Nephron (organoid): ENCODE measurements at regions not wholly inside any gene's neighbourhood (a gene's known extent, or its start where the extent isn't known, plus 50 kb on each side); places are given as distances from the start of the nearest gene placed in this dataset.
A peak's percentile ranks its signal among the peaks of the same experiment; 100 is the strongest.

ENCODE experiments used
- H3K27ac Mint-ChIP-seq, 3 experiments: 2 replicates each; pipeline ENCODE4 v1.8.0; 2020; ENCODE audit warnings: mixed read lengths in 3 of 3, mild to moderate bottlenecking in 2 of 3, moderate library complexity in 1 of 3
- H3K27me3 Mint-ChIP-seq: 2 replicates; pipeline ENCODE4 v1.8.0; 2021; ENCODE audit warnings: low read depth, mild to moderate bottlenecking, moderate library complexity, mixed read lengths
- H3K36me3 Mint-ChIP-seq: 2 replicates; pipeline ENCODE4 v1.8.0; 2020; ENCODE audit warnings: low read depth, mixed read lengths
- H3K4me1 Mint-ChIP-seq: 2 replicates; pipeline ENCODE4 v1.8.0; 2020; ENCODE audit warnings: mixed read lengths
- H3K4me3 Mint-ChIP-seq, 3 experiments: 2 replicates each; pipeline ENCODE4 v1.8.0; 2020; ENCODE audit warnings: mild to moderate bottlenecking in 3 of 3, mixed read lengths in 3 of 3, moderate library complexity in 2 of 3
- H3K9me3 Mint-ChIP-seq: 2 replicates; pipeline ENCODE4 v1.8.0; 2020; ENCODE audit warnings: mixed read lengths
- TF ChIP-seq, protein P1 (sequence below), 3 experiments: fragments of 200-600 bp; sonication (generic); IDR thresholded peaks; one replicate each; pipeline ENCODE4 v1.5.0; 2021; ENCODE audit warnings: antibody characterized with exemption in 3 of 3; ENCODE audit not compliant: unreplicated experiment in 3 of 3

DNA sequence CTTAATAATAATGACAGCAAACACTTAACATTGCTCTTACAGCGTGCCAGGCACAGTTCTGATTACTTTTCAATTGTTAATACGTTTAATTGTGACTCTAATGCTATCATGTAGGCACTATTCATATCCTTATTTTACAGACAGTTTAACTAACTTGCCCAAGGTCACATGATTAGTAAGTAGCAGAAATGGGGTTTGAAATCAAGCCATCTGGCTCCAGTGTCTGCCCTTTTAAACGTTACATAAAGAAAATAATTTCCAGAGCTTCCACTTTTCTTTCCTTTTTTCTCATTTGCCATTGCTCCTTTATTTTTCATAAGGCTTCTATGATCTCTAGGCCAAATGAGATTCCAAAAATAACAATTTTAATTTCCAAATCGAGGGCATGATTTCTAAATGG lies 50.6 kb upstream of the IKZF2 start:
- TF ChIP-seq, protein P1, sequence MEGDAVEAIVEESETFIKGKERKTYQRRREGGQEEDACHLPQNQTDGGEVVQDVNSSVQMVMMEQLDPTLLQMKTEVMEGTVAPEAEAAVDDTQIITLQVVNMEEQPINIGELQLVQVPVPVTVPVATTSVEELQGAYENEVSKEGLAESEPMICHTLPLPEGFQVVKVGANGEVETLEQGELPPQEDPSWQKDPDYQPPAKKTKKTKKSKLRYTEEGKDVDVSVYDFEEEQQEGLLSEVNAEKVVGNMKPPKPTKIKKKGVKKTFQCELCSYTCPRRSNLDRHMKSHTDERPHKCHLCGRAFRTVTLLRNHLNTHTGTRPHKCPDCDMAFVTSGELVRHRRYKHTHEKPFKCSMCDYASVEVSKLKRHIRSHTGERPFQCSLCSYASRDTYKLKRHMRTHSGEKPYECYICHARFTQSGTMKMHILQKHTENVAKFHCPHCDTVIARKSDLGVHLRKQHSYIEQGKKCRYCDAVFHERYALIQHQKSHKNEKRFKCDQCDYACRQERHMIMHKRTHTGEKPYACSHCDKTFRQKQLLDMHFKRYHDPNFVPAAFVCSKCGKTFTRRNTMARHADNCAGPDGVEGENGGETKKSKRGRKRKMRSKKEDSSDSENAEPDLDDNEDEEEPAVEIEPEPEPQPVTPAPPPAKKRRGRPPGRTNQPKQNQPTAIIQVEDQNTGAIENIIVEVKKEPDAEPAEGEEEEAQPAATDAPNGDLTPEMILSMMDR (IDR thresholded peaks at IDR 0.05; ENCODE audit: unreplicated experiment in 3 of 3), result no peak

DNA sequence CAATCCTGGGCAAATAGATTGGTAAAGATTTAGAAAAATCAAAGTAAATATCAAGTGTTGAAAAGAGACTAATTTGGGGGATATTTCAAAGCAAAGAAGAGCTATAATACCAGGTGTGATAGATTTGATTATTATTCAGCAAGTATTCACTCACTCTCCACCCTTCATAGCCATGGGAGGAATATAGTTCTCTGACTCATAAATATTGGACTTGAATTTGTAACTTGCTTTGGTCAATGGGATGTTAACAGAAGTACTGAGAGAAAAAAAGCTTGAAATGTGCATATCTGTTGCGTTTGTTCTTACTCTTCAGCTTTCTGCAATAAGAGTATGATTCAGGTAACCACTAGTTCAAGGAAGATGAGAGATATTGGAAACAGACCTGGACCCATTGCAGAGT lies 54.5 kb upstream of the IKZF2 start:
- H3K36me3 Mint-ChIP-seq, result no peaks in the 10 kb centered on the region
- H3K4me1 Mint-ChIP-seq, result no peaks in the 10 kb centered on the region
- no peak overlapping the region for H3K4me3 Mint-ChIP-seq
- TF ChIP-seq, protein P1 (IDR thresholded peaks at IDR 0.05; ENCODE audit: unreplicated experiment in 3 of 3), result no peak
- no peaks in the 10 kb centered on the region for H3K9me3 Mint-ChIP-seq
- no peak overlapping the region for H3K27ac Mint-ChIP-seq
- no peaks in the 10 kb centered on the region for H3K27me3 Mint-ChIP-seq

More for the DNA sequence above, 50.6 kb upstream of the IKZF2 start:
- Mint-ChIP-seq H3K36me3 (no peaks in the 10 kb centered on the region), H3K9me3 (no peaks in the 10 kb centered on the region), H3K27ac (peak overlapping the region in 1 of 3 experiments; percentile 38), H3K4me1 (no peaks in the 10 kb centered on the region), H3K4me3 (no peak overlapping the region), H3K27me3 (no peaks in the 10 kb centered on the region)

DNA sequence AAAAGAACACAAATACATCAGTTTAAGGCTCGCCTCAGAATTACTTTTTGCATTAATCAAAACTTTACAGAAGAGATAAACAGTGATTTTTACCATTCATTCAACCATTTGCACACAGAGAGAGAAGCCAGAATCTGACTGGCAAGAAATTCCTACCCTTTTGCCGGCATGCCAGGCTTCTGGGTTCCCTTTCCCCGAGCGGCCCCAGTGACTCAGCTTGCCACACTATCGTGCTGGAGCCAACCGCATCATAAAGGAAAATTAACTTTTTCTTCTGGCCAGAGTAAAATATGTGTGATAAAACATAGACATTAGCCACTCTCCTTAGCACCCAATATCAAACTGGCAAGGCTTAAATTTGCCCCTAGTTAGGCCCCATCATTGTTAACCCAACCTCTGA lies 61.8 kb upstream of the IKZF2 start:
- no peaks in the 10 kb centered on the region for H3K9me3 Mint-ChIP-seq
- no peaks in the 10 kb centered on the region for H3K27me3 Mint-ChIP-seq
- TF ChIP-seq, protein P1 (IDR thresholded peaks at IDR 0.05; ENCODE audit: unreplicated experiment in 3 of 3), result no peak
- no peaks in the 10 kb centered on the region for H3K4me1 Mint-ChIP-seq
- no peaks in the 10 kb centered on the region for H3K36me3 Mint-ChIP-seq
- no peak overlapping the region for H3K4me3 Mint-ChIP-seq
- no peak overlapping the region for H3K27ac Mint-ChIP-seq

DNA sequence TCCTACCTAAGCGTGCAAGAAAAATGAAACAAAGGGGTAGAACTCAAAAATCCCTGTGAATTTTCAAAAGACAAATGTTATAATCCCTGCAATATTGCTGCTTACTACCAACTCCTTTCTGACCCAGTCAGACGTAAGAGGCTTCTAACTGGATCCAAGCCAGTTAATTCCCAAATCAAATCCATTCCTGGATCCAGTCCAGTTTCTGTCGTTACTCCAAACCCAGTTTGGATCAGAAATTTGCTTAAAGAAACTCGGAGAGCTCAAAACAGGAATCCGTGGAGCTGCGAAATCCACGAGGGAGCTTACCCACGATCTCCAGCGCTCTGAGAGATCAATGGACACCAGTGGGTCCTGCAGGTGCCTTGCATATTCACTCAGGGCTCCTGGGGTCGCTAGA lies 62.8 kb upstream of the IKZF2 start:
- Mint-ChIP-seq H3K4me3 (no peak overlapping the region), H3K4me1 (no peaks in the 10 kb centered on the region), H3K9me3 (no peaks in the 10 kb centered on the region), H3K27ac (no peak overlapping the region), H3K27me3 (no peaks in the 10 kb centered on the region), H3K36me3 (no peaks in the 10 kb centered on the region)
- TF ChIP-seq, protein P1 (IDR thresholded peaks at IDR 0.05; ENCODE audit: unreplicated experiment in 3 of 3), result no peak

DNA sequence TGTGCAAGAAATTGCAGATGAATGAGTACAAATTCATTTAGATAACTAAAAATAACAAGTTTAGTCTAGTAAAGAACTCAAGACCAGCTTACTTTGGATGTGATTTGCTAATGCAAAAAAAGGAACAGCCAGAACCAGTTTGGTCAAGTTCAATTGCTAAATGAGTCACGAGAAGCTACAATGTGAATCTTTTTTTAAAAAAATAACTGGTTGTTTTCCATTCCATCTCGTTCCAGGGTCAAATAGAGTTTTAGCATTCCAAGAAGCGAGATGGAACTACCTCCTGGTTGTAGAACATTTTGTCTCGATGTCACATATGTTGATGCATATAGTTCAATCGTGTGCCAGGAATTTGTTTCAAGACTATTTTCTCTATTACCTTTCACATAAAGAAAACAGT lies 65.0 kb upstream of the IKZF2 start:
- TF ChIP-seq, protein P1 (IDR thresholded peaks at IDR 0.05; ENCODE audit: unreplicated experiment in 3 of 3), result no peak
- Mint-ChIP-seq H3K4me1 (peaks cover 3% of the 10 kb centered on the region), H3K27me3 (no peaks in the 10 kb centered on the region), H3K36me3 (no peaks in the 10 kb centered on the region), H3K9me3 (no peaks in the 10 kb centered on the region), H3K27ac (no peak overlapping the region), H3K4me3 (no peak overlapping the region)

DNA sequence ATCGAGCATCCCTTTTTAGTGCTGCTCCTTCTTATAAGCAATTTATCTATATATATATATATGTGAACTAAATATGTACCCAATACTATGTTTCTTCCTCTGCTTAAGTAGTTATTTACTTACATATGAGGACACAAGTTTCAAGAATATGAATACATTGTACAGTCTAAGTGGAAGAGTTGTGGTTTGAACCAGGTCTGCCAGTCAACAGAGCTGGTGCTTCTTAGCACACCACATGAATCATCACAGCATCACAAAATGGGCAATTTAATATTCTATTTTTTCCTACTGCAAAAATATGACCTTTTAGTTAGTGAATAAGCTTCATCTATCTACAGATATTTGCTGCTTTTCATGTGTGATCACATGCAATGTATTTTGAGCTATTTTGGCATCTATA lies 64.4 kb upstream of the SPAG16 start:
- no peaks in the 10 kb centered on the region for H3K36me3 Mint-ChIP-seq
- peaks cover 9% of the 10 kb centered on the region for H3K4me1 Mint-ChIP-seq
- TF ChIP-seq, protein P1 (IDR thresholded peaks at IDR 0.05; ENCODE audit: unreplicated experiment in 3 of 3), result no peak
- H3K27ac Mint-ChIP-seq, result no peak overlapping the region
- no peaks in the 10 kb centered on the region for H3K27me3 Mint-ChIP-seq
- no peaks in the 10 kb centered on the region for H3K9me3 Mint-ChIP-seq
- no peak overlapping the region for H3K4me3 Mint-ChIP-seq
